Heart right ventricle (tissue), 16 donors: ENCODE measurements at regions not wholly inside any gene's neighbourhood (a gene's known extent, or its start where the extent isn't known, plus 50 kb on each side); places are given as distances from the start of the nearest gene placed in this dataset.

ENCODE experiments used
- ATAC-seq, 8 donors: fragments of 200-7000 bp; cut with Tn5 transposase; one replicate each; pipeline ENCODE4 v1.9.1; 2020; ENCODE audit warnings: mild to moderate bottlenecking in 8 of 8, moderate library complexity in 8 of 8, moderate number of reproducible peaks in 1 of 8
- DNase-seq, 2 donors: peaks; one replicate each; pipeline ENCODE4 v3.0.0-alpha.2; 2020
- H3K27ac ChIP-seq, 10 donors: fragments of 200-600 bp; sonication (generic) in 2 of 10; one replicate each; pipeline versions ENCODE4 v1.5.0 to v1.8.0; 2020 to 2022; ENCODE audit warnings: mild to moderate bottlenecking in 3 of 10
- H3K27me3 ChIP-seq, 7 donors: fragments of 200-600 bp; one replicate each; pipeline ENCODE4 v1.8.0; 2021 to 2022; ENCODE audit warnings: mild to moderate bottlenecking in 2 of 7
- H3K36me3 ChIP-seq, 9 donors: fragments of 200-600 bp; sonication (generic) in 1 of 9; one replicate each; pipeline versions ENCODE4 v1.5.0 to v1.8.0; 2020 to 2022; ENCODE audit warnings: mild to moderate bottlenecking in 2 of 9
- H3K4me1 ChIP-seq, 9 donors: fragments of 200-600 bp; sonication (generic) in 1 of 9; one replicate each; pipeline versions ENCODE4 v1.5.0 to v1.8.0; 2020 to 2022; ENCODE audit warnings: mild to moderate bottlenecking in 4 of 9
- H3K4me3 ChIP-seq, 10 donors: fragments of 200-600 bp; sonication (generic) in 2 of 10; one replicate each; pipeline versions ENCODE4 v1.5.0 to v1.8.0; 2020 to 2022; ENCODE audit warnings: mild to moderate bottlenecking in 7 of 10, moderate library complexity in 2 of 10
- H3K9me3 ChIP-seq, 11 donors: fragments of 200-600 bp in 10 of 11; sonication (generic) in 2 of 11; one replicate each; pipeline versions ENCODE4 v1.5.0 to v1.8.0; 2013 to 2022; ENCODE audit warnings: mild to moderate bottlenecking in 2 of 11, control low read depth in 1 of 11, moderate library complexity in 1 of 11
- CTCF ChIP-seq, 9 donors: fragments of 200-600 bp; sonication (generic) in 2 of 9; IDR thresholded peaks; one replicate each; pipeline versions ENCODE4 v1.5.0 to v1.8.0; 2021 to 2022; ENCODE audit warnings: antibody characterized with exemption in 9 of 9, mild to moderate bottlenecking in 5 of 9, moderate library complexity in 1 of 9
- WGBS, 2 donors: extraction: QIAGEN DNeasy Blood & Tissue Kit; methylation state at CpG; one replicate each; pipeline ENCODE4 v1.1.7; 2013; ENCODE audit warnings: inconsistent platforms in 1 of 2; 5-methylcytosine and 5-hydroxymethylcytosine counted together
- intact Hi-C, 10 donors: fragments of 100-400 bp; cut with DNase I; formaldehyde crosslinking; loops; one replicate each; pipeline versions ENCODE4 v1.11.1 to v1.14.2; 2022
- donor health status: Arrhythmogenic right ventricular cardiomyopathy.
- donor health status: ischemic (EF 13 %, LVEDD 7.1; RV severe dilation, severe dysfunction).
- donor health status: healthy with polysubstance abuse.
- donor health status: DM: no; HTN: yes; CAD: no.
- donor health status: DM: no; HTN: no; CAD: no.
- donor health status: ischemic (EF 25% LVEDD 6.9; RV normal size, moderate dysfunction).
- donor health status: ischemic (EF 25% LVEDD 5.7; RV mildly dilated, moderate dysfunction).
- donor health status: healthy.
- donor health status: DM: yes; HTN: yes; CAD: no.
- donor health status: Ischemic cardiomyopathy.
- donor health status: ischemic (EF 35%, LVEDD 5.7; RV mildly dilated, moderate dysfunction).
- donor health status: nonischemic (EF 11% LVEDD 7.7; RV severe dilation, severe dysfunction).
- donor health status: DM: yes; HTN: yes; CAD: no.
- donor health status: PGD.
- donor health status: ischemic (EF 29% LVEDD 5.4; RV normal size, mild dysfunction).
- donor health status: nonischemic (EF 23%, LVEDD 6.1; RV moderate dilation, normal function).

- Histone ChIP-seq H3K27ac (no peak overlapping the region), H3K36me3 (peaks cover 0 to 79% (median 5%) of the 10 kb centered on the region in 9 donors), H3K4me3 (no peak overlapping the region), H3K4me1 (no peaks in the 10 kb centered on the region), H3K9me3 (peaks cover 0 to 6% (median 0%) of the 10 kb centered on the region in 11 donors), H3K27me3 (no peaks in the 10 kb centered on the region)
- DNase-seq (no peak), ATAC-seq (no peak)
- TF ChIP-seq CTCF (IDR thresholded peaks at IDR 0.05) = no peak
- intact Hi-C loops = no loop called here
- 95 to 98% methylated on average over 5 of the region's 5 CpGs for WGBS, 2 donors
Measured at GRCh38 chr15:62734706-62735105, 307.8 kb upstream of the TPM1 start.

- ATAC-seq (no peak), DNase-seq (no peak)
- Histone ChIP-seq H3K36me3 (peaks cover 0 to 87% (median 8%) of the 10 kb centered on the region in 9 donors), H3K27ac (no peak overlapping the region), H3K27me3 (no peaks in the 10 kb centered on the region), H3K4me1 (peaks cover 0 to 13% (median 6%) of the 10 kb centered on the region in 9 donors), H3K9me3 (no peaks in the 10 kb centered on the region), H3K4me3 (no peak overlapping the region)
- intact Hi-C loops = no loop called here
- no peak for TF ChIP-seq CTCF (IDR thresholded peaks at IDR 0.05)
- 97 to 98% methylated on average over 14 of the region's 14 CpGs for WGBS, 2 donors
Measured at GRCh38 chr15:62736756-62737155, 305.8 kb upstream of the TPM1 start.

GRCh38 chr15:62737551-62737950 lies 305.0 kb upstream of the TPM1 start:
- H3K27me3 ChIP-seq = no peaks in the 10 kb centered on the region
- TF ChIP-seq CTCF (IDR thresholded peaks at IDR 0.05) = no peak
- no peaks in the 10 kb centered on the region for H3K9me3 ChIP-seq
- no peak overlapping the region for H3K27ac ChIP-seq
- 92 to 98% methylated on average over 4 of the region's 4 CpGs for WGBS, 2 donors
- peaks cover 0 to 21% (median 14%) of the 10 kb centered on the region in 9 donors for H3K4me1 ChIP-seq
- H3K36me3 ChIP-seq = peaks cover 0 to 79% (median 8%) of the 10 kb centered on the region in 9 donors
- H3K4me3 ChIP-seq = no peak overlapping the region
- DNase-seq (no peak), ATAC-seq (no peak)
- intact Hi-C loops = no loop called here

- ATAC-seq = no peak
- intact Hi-C loops = no loop called here
- no peaks in the 10 kb centered on the region for H3K27me3 ChIP-seq
- DNase-seq = no peak
- H3K36me3 ChIP-seq = peaks cover 0 to 75% (median 8%) of the 10 kb centered on the region in 9 donors
- no peaks in the 10 kb centered on the region for H3K9me3 ChIP-seq
- no peak for TF ChIP-seq CTCF (IDR thresholded peaks at IDR 0.05)
- WGBS, 2 donors = 90 to 91% methylated on average over 4 of the region's 4 CpGs
- no peak overlapping the region for H3K27ac ChIP-seq
- no peak overlapping the region for H3K4me3 ChIP-seq
- peaks cover 0 to 24% (median 16%) of the 10 kb centered on the region in 9 donors for H3K4me1 ChIP-seq
Measured at GRCh38 chr15:62739082-62739481, 303.5 kb upstream of the TPM1 start.
